ENCODE measurements at regions not wholly inside any gene's neighbourhood (a gene's known extent, or its start where the extent isn't known, plus 50 kb on each side); places are given as distances from the start of the nearest gene placed in this dataset.

GRCh38 chr11:11077898-11078297 lies 220.0 kb upstream of the ZBED5 start:
- no peak for DNase-seq (ENCODE audit: low spot score)

- no peak for DNase-seq (ENCODE audit: low spot score)
These were observed 219.0 kb upstream of the ZBED5 start for GRCh38 chr11:11076879-11077278.

GRCh38 chr11:11076276-11076675 lies 218.4 kb upstream of the ZBED5 start:
- DNase-seq (ENCODE audit: low spot score), result no peak

- no peak for DNase-seq (ENCODE audit: low spot score)
These were observed 217.8 kb upstream of the ZBED5 start for GRCh38 chr11:11075515-11076171.

GRCh38 chr11:11074686-11075335 lies 217.0 kb upstream of the ZBED5 start:
- no peak for DNase-seq (ENCODE audit: low spot score)

- DNase-seq (ENCODE audit: low spot score), result no peak
These were observed 216.1 kb upstream of the ZBED5 start for GRCh38 chr11:11073996-11074395.

GRCh38 chr11:11072067-11072466 lies 214.2 kb upstream of the ZBED5 start:
- DNase-seq (ENCODE audit: low spot score), result no peak

- no peak for DNase-seq (ENCODE audit: low spot score)
These were observed 213.6 kb upstream of the ZBED5 start for GRCh38 chr11:11071486-11071885.

GRCh38 chr11:11070976-11071375 lies 213.1 kb upstream of the ZBED5 start:
- no peak for DNase-seq (ENCODE audit: low spot score)

- no peak for DNase-seq (ENCODE audit: low spot score)
These were observed 212.3 kb upstream of the ZBED5 start for GRCh38 chr11:11069841-11070835.

GRCh38 chr11:11068113-11068512 lies 210.3 kb upstream of the ZBED5 start:
- DNase-seq (ENCODE audit: low spot score), result no peak

- no peak for DNase-seq (ENCODE audit: low spot score)
These were observed 207.5 kb upstream of the ZBED5 start for GRCh38 chr11:11065396-11065795.

GRCh38 chr11:11057472-11057854 lies 199.6 kb upstream of the ZBED5 start:
- DNase-seq (ENCODE audit: low spot score), result no peak

GRCh38 chr11:11056749-11057471 lies 199.1 kb upstream of the ZBED5 start:
- DNase-seq (ENCODE audit: low spot score), result no peak

- DNase-seq (ENCODE audit: low spot score), result no peak
These were observed 198.5 kb upstream of the ZBED5 start for GRCh38 chr11:11056316-11056715.

- DNase-seq (ENCODE audit: low spot score), result no peak
These were observed 190.2 kb upstream of the ZBED5 start for GRCh38 chr11:11047851-11048610.

- no peak for DNase-seq (ENCODE audit: low spot score)
These were observed 188.9 kb upstream of the ZBED5 start for GRCh38 chr11:11046781-11047180.

GRCh38 chr11:11045156-11045930 lies 187.5 kb upstream of the ZBED5 start:
- no peak for DNase-seq (ENCODE audit: low spot score)

- DNase-seq (ENCODE audit: low spot score), result no peak
These were observed 186.4 kb upstream of the ZBED5 start for GRCh38 chr11:11044137-11044855.

- no peak for DNase-seq (ENCODE audit: low spot score)
These were observed 185.9 kb upstream of the ZBED5 start for GRCh38 chr11:11043721-11044120.

Measured in RKO (cell line).